ENCODE measurements at regions not wholly inside any gene's neighbourhood (a gene's known extent, or its start where the extent isn't known, plus 50 kb on each side); places are given as distances from the start of the nearest gene placed in this dataset.

GRCh38 chr18:4721545-4721944, 266.4 kb upstream of the DLGAP1 start:
- TF ChIP-seq, protein P1, sequence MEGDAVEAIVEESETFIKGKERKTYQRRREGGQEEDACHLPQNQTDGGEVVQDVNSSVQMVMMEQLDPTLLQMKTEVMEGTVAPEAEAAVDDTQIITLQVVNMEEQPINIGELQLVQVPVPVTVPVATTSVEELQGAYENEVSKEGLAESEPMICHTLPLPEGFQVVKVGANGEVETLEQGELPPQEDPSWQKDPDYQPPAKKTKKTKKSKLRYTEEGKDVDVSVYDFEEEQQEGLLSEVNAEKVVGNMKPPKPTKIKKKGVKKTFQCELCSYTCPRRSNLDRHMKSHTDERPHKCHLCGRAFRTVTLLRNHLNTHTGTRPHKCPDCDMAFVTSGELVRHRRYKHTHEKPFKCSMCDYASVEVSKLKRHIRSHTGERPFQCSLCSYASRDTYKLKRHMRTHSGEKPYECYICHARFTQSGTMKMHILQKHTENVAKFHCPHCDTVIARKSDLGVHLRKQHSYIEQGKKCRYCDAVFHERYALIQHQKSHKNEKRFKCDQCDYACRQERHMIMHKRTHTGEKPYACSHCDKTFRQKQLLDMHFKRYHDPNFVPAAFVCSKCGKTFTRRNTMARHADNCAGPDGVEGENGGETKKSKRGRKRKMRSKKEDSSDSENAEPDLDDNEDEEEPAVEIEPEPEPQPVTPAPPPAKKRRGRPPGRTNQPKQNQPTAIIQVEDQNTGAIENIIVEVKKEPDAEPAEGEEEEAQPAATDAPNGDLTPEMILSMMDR (conservative IDR thresholded peaks at IDR 0.05), result no peak
- TF ChIP-seq ZFX (IDR thresholded peaks at IDR 0.05), result no peak

All from C4-2B (cell line).